OCI-LY7 (cell line): ENCODE measurements at regions not wholly inside any gene's neighbourhood (a gene's known extent, or its start where the extent isn't known, plus 50 kb on each side); places are given as distances from the start of the nearest gene placed in this dataset.
A peak's percentile ranks its signal among the peaks of the same experiment; 100 is the strongest.

ENCODE experiments used
- BruUV-seq: library from RNA; stranded (reverse); fragments of 400-500 nt; replicated peaks from 2 replicates; lab custom pipeline; 2021; lab: Mats Ljungman, UMichigan
- CTCF ChIA-PET: fragments of 300-600 bp; sonication (Branson Sonifier 250); formaldehyde crosslinking; loops from one replicate; lab custom pipeline; 2022; ENCODE audit warnings: antibody characterized with exemption; ENCODE audit not compliant: unreplicated experiment; lab: Charles Lee
- POLR2A ChIA-PET: fragments of 300-600 bp; sonication (Branson Sonifier 250); formaldehyde crosslinking; loops from one replicate; lab custom pipeline; 2022; ENCODE audit warnings: antibody characterized with exemption; lab: Charles Lee
- DNase-seq: peaks from one replicate; pipeline ENCODE4 v3.0.0-alpha.2; 2015; ENCODE audit warnings: low spot score
- H2AFZ ChIP-seq: fragments of 200-600 bp; sonication (generic), shearing (Covaris generic); 2 replicates; pipeline ENCODE4 v1.6.1; 2014; ENCODE audit warnings: mild to moderate bottlenecking, antibody characterized with exemption, low read length, moderate library complexity
- H3K27ac ChIP-seq: fragments of 200-600 bp; sonication (generic); 2 replicates; pipeline ENCODE4 v1.5.1; 2014; ENCODE audit warnings: mixed run types, low read depth, mild to moderate bottlenecking, moderate library complexity, low read length, inconsistent platforms; ENCODE audit not compliant: poor library complexity, severe bottlenecking
- H3K36me3 ChIP-seq: fragments of 200-600 bp; sonication (generic); 2 replicates; pipeline ENCODE4 v1.6.1; 2014; ENCODE audit warnings: mild to moderate bottlenecking, antibody characterized with exemption, low read length, moderate library complexity, mixed read lengths; ENCODE audit not compliant: insufficient read depth
- H3K4me1 ChIP-seq: fragments of 200-600 bp; sonication (generic); 2 replicates; pipeline ENCODE4 v1.5.1; 2014; ENCODE audit warnings: mild to moderate bottlenecking, low read length; ENCODE audit not compliant: insufficient read depth, poor library complexity, severe bottlenecking
- H3K4me2 ChIP-seq: fragments of 200-600 bp; sonication (generic); 2 replicates; pipeline ENCODE4 v1.6.1; 2014; ENCODE audit warnings: mild to moderate bottlenecking, low read length
- H3K4me3 ChIP-seq: fragments of 200-600 bp; sonication (generic); 2 replicates; pipeline ENCODE4 v1.5.1; 2014; ENCODE audit warnings: mild to moderate bottlenecking, low read depth, low read length; ENCODE audit not compliant: poor library complexity, severe bottlenecking
- H3K79me2 ChIP-seq: fragments of 200-600 bp; sonication (generic); 2 replicates; pipeline ENCODE4 v1.6.1; 2016; ENCODE audit warnings: low read depth, mild to moderate bottlenecking, low read length, moderate library complexity, mixed read lengths; ENCODE audit not compliant: insufficient read depth
- H3K9me2 ChIP-seq: fragments of 200-600 bp; sonication (generic); 2 replicates; pipeline ENCODE4 v1.6.1; 2016; ENCODE audit warnings: mild to moderate bottlenecking, low read length, mixed read lengths; ENCODE audit not compliant: insufficient read depth
- H3K9me3 ChIP-seq: fragments of 200-600 bp; sonication (generic); 2 replicates; pipeline ENCODE4 v1.6.1; 2014; ENCODE audit warnings: mild to moderate bottlenecking, mixed run types, low read length, mixed read lengths
- H4K20me1 ChIP-seq: fragments of 200-600 bp; sonication (generic); 2 replicates; pipeline ENCODE4 v1.6.1; 2014; ENCODE audit warnings: mild to moderate bottlenecking, antibody characterized with exemption, low read length, moderate library complexity, mixed read lengths; ENCODE audit not compliant: insufficient read depth
- CTCF ChIP-seq: fragments of 200-600 bp; sonication (generic); conservative IDR thresholded peaks from 2 replicates; pipeline ENCODE4 v1.5.1; 2014; ENCODE audit warnings: mild to moderate bottlenecking, antibody characterized with exemption, low read length, moderate library complexity, mixed read lengths
- EZH2phosphoT487 ChIP-seq: fragments of 200-600 bp; sonication (generic); IDR thresholded peaks from 2 replicates; pipeline ENCODE4 v1.6.1; 2018; ENCODE audit warnings: low read depth, borderline replicate concordance, mild to moderate bottlenecking, mixed run types, antibody characterized with exemption, low read length, moderate library complexity, mixed read lengths
- intact Hi-C: fragments of 100-400 bp; cut with micrococcal nuclease; formaldehyde crosslinking; loops from one replicate; pipeline ENCODE4 v1.10.0; 2022; ENCODE audit not compliant: unreplicated experiment

- Histone ChIP-seq H3K27ac (no peak overlapping the region), H3K4me2 (0 out of 2 replicates have a peak overlapping the region, but pooled peaks have one; percentile 6), H2AFZ (peak overlapping the region; percentile 21; the same call in 1 of the 2 replicates), H3K4me3 (no peak overlapping the region), H3K9me3 (no peaks in the 10 kb centered on the region), H3K9me2 (no peaks in the 10 kb centered on the region), H4K20me1 (no peaks in the 10 kb centered on the region), H3K36me3 (no peaks in the 10 kb centered on the region), H3K79me2 (no peaks in the 10 kb centered on the region), H3K4me1 (peaks cover 5% of the 10 kb centered on the region)
- BruUV-seq: no TSS peak
- intact Hi-C loops: no loop called here
- DNase-seq: peak; percentile 32
- TF ChIP-seq CTCF (no peak), EZH2phosphoT487 (no peak)
- ChIA-PET POLR2A (interaction anchor here (0.6 kb wide), 1 partner anchor 1782 kb away, joined by 4 read pairs; no protein-coding TSS in a partner anchor), CTCF (no interaction called here)
Measured at GRCh38 chr4:113825272-113825671, 63.7 kb upstream of the CAMK2D start.

GRCh38 chr4:113824396-113824795 is 62.9 kb upstream of the CAMK2D start:
- Histone ChIP-seq H2AFZ (0 out of 2 replicates have a peak overlapping the region, but pooled peaks have one; percentile 2), H3K27ac (no peak overlapping the region), H4K20me1 (no peaks in the 10 kb centered on the region), H3K4me1 (peaks cover 5% of the 10 kb centered on the region), H3K4me3 (no peak overlapping the region), H3K79me2 (no peaks in the 10 kb centered on the region), H3K9me3 (no peaks in the 10 kb centered on the region), H3K4me2 (no peak overlapping the region), H3K9me2 (no peaks in the 10 kb centered on the region), H3K36me3 (no peaks in the 10 kb centered on the region)
- no peak for TF ChIP-seq EZH2phosphoT487
- no peak for TF ChIP-seq CTCF
- ChIA-PET CTCF (no interaction called here), POLR2A (no interaction called here)
- BruUV-seq: no TSS peak
- intact Hi-C loops: no loop called here
- no peak for DNase-seq

- no peak overlapping the region for H3K4me3 ChIP-seq
- TF ChIP-seq EZH2phosphoT487 (no peak), CTCF (no peak)
- no peak overlapping the region for H3K27ac ChIP-seq
- intact Hi-C loops: no loop called here
- no peaks in the 10 kb centered on the region for H4K20me1 ChIP-seq
- no peaks in the 10 kb centered on the region for H3K9me3 ChIP-seq
- H2AFZ ChIP-seq: no peak overlapping the region
- H3K79me2 ChIP-seq: no peaks in the 10 kb centered on the region
- ChIA-PET POLR2A (no interaction called here), CTCF (no interaction called here)
- peaks cover 5% of the 10 kb centered on the region for H3K4me1 ChIP-seq
- H3K9me2 ChIP-seq: no peaks in the 10 kb centered on the region
- no peaks in the 10 kb centered on the region for H3K36me3 ChIP-seq
- H3K4me2 ChIP-seq: no peak overlapping the region
- no TSS peak for BruUV-seq
- DNase-seq: no peak
Measured at GRCh38 chr4:113823291-113823659, 61.7 kb upstream of the CAMK2D start.
